ENCODE measurements at regions not wholly inside any gene's neighbourhood (a gene's known extent, or its start where the extent isn't known, plus 50 kb on each side); places are given as distances from the start of the nearest gene placed in this dataset.

GRCh38 chr4:23114538-23114937, 421.8 kb downstream of the GBA3 start:
- TF ChIP-seq POLR2A (IDR thresholded peaks at IDR 0.05) = no peak
- TF ChIP-seq POLR2AphosphoS5 (IDR thresholded peaks at IDR 0.05) = no peak

Data from transverse colon (tissue), 3 donors.